Mesothelial cell of epicardium (in vitro differentiated cells): ENCODE measurements at regions not wholly inside any gene's neighbourhood (a gene's known extent, or its start where the extent isn't known, plus 50 kb on each side); places are given as distances from the start of the nearest gene placed in this dataset.

Experiments
- DNase-seq, 2 experiments: peaks; one replicate each; pipeline ENCODE4 v3.0.0; 2021; ENCODE audit warnings: low spot score in 2 of 2; ENCODE audit not compliant: unreplicated experiment in 2 of 2
- H3K27ac Mint-ChIP-seq: 2 replicates; pipeline ENCODE4 v1.8.0; 2021; ENCODE audit warnings: mixed read lengths
- H3K27me3 Mint-ChIP-seq: 2 replicates; pipeline ENCODE4 v1.8.0; 2021; ENCODE audit warnings: low read depth, mixed read lengths
- H3K36me3 Mint-ChIP-seq: 2 replicates; pipeline ENCODE4 v1.8.0; 2021; ENCODE audit warnings: mixed read lengths
- H3K4me1 Mint-ChIP-seq: 2 replicates; pipeline ENCODE4 v1.8.0; 2021; ENCODE audit warnings: mixed read lengths
- H3K4me3 Mint-ChIP-seq: 2 replicates; pipeline ENCODE4 v1.8.0; 2021; ENCODE audit warnings: mild to moderate bottlenecking, moderate library complexity, mixed read lengths
- H3K9me3 Mint-ChIP-seq: 2 replicates; pipeline ENCODE4 v1.8.0; 2021; ENCODE audit warnings: mixed read lengths
- TF ChIP-seq, protein P1 (sequence below): fragments of 200-600 bp; sonication (generic); IDR thresholded peaks from one replicate; pipeline ENCODE4 v1.5.0; 2021; ENCODE audit warnings: antibody characterized with exemption; ENCODE audit not compliant: unreplicated experiment

DNA sequence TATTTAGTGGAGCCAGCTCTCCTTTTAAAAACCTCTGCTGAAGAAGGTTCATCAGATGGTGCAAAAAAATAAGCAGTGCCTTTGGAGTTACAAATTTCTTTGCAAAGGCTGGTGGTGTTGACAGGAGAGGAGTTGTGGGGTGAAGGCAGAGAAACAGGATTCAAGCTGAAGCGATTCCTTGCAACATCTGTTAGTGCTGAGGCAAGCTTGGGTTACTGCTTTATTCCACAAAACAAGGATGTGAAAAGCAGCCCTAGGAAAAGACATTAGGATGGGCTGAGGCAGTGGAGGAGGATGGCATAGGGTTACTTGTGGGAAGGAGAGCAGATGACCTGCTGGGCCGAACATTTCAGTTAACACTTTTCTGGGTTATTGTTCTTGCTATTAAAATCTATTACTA is 390.7 kb downstream of the DLEU7 start:
- Mint-ChIP-seq H3K36me3 (no peaks in the 10 kb centered on the region), H3K9me3 (no peaks in the 10 kb centered on the region), H3K4me1 (peaks cover 18% of the 10 kb centered on the region), H3K4me3 (no peak overlapping the region), H3K27me3 (no peaks in the 10 kb centered on the region), H3K27ac (no peak overlapping the region)
- DNase-seq, result no peak
- TF ChIP-seq, protein P1, sequence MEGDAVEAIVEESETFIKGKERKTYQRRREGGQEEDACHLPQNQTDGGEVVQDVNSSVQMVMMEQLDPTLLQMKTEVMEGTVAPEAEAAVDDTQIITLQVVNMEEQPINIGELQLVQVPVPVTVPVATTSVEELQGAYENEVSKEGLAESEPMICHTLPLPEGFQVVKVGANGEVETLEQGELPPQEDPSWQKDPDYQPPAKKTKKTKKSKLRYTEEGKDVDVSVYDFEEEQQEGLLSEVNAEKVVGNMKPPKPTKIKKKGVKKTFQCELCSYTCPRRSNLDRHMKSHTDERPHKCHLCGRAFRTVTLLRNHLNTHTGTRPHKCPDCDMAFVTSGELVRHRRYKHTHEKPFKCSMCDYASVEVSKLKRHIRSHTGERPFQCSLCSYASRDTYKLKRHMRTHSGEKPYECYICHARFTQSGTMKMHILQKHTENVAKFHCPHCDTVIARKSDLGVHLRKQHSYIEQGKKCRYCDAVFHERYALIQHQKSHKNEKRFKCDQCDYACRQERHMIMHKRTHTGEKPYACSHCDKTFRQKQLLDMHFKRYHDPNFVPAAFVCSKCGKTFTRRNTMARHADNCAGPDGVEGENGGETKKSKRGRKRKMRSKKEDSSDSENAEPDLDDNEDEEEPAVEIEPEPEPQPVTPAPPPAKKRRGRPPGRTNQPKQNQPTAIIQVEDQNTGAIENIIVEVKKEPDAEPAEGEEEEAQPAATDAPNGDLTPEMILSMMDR, result no peak

DNA sequence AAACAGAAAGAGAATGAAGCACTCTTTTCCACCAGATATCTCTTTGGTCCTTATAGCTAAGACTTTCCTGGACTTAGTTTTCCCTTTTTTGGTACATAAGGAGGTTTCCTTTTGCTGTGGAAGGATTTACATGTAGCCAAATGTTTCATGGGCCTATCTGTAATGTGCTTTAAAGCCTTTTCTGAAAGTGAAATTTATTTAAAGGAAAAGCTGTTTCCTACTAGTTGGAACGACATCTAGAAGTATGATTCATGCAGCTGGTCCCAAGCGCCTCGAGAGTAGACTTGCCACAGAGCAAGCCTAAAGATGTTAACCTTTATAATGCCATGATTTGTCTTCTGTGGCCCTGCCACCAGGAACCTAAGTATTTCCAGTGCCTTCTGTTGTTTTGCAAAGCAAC is 390.3 kb downstream of the DLEU7 start:
- TF ChIP-seq, protein P1, result no peak
- no peak overlapping the region for H3K27ac Mint-ChIP-seq
- no peaks in the 10 kb centered on the region for H3K9me3 Mint-ChIP-seq
- no peak overlapping the region for H3K4me3 Mint-ChIP-seq
- peaks cover 17% of the 10 kb centered on the region for H3K4me1 Mint-ChIP-seq
- H3K36me3 Mint-ChIP-seq, result no peaks in the 10 kb centered on the region
- DNase-seq, result no peak
- no peaks in the 10 kb centered on the region for H3K27me3 Mint-ChIP-seq

GRCh38 chr13:50456111-50456510 is 387.4 kb downstream of the DLEU7 start:
- Mint-ChIP-seq H3K27me3 (no peaks in the 10 kb centered on the region), H3K27ac (no peak overlapping the region), H3K36me3 (no peaks in the 10 kb centered on the region), H3K4me3 (no peak overlapping the region), H3K4me1 (peaks cover 19% of the 10 kb centered on the region), H3K9me3 (no peaks in the 10 kb centered on the region)
- DNase-seq, result no peak
- TF ChIP-seq, protein P1, result no peak

GRCh38 chr13:50457415-50458393 is 385.8 kb downstream of the DLEU7 start:
- no peaks in the 10 kb centered on the region for H3K9me3 Mint-ChIP-seq
- peaks cover 19% of the 10 kb centered on the region for H3K4me1 Mint-ChIP-seq
- no peak for DNase-seq
- H3K4me3 Mint-ChIP-seq, result no peak overlapping the region
- H3K27ac Mint-ChIP-seq, result no peak overlapping the region
- TF ChIP-seq, protein P1, result no peak
- no peaks in the 10 kb centered on the region for H3K36me3 Mint-ChIP-seq
- H3K27me3 Mint-ChIP-seq, result no peaks in the 10 kb centered on the region

DNA sequence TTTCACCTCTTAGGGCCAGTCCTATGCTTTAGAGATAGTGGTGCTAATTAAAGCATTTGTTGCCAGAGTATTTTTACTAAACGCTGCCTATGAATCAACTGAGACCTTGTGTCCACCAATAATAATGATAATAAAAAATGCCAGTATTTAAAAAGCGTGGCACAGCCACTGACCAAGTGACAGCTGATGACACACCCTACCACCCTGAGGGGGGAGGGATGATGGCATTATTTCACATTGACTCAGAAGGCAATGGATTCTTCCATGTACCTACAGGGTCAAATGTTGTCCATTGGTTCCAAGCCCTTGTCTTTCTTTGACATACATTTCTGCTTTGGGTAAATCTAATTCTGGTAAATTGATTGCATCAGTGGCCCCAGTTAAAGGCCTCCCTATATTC is 384.4 kb downstream of the DLEU7 start:
- Mint-ChIP-seq H3K4me1 (peaks cover 22% of the 10 kb centered on the region), H3K4me3 (no peak overlapping the region), H3K36me3 (no peaks in the 10 kb centered on the region), H3K27me3 (no peaks in the 10 kb centered on the region), H3K27ac (no peak overlapping the region), H3K9me3 (no peaks in the 10 kb centered on the region)
- TF ChIP-seq, protein P1, result no peak
- DNase-seq, result no peak
